SK-N-SH (cell line): ENCODE measurements at regions not wholly inside any gene's neighbourhood (a gene's known extent, or its start where the extent isn't known, plus 50 kb on each side); places are given as distances from the start of the nearest gene placed in this dataset.

Experiments
- JUND ChIP-seq: IDR thresholded peaks from 2 replicates; pipeline ENCODE4 v1.4.0; 2012
- TF ChIP-seq, protein P1 (sequence below): IDR thresholded peaks from 2 replicates; pipeline ENCODE4 v1.6.1; 2012; ENCODE audit warnings: mild to moderate bottlenecking, low read depth, low read length, moderate library complexity
- TF ChIP-seq, protein P2 (sequence below): fragments of 200-600 bp; sonication (generic); IDR thresholded peaks from 2 replicates; pipeline ENCODE4 v1.6.1; 2017; ENCODE audit warnings: antibody characterized with exemption, mild to moderate bottlenecking, moderate library complexity

DNA sequence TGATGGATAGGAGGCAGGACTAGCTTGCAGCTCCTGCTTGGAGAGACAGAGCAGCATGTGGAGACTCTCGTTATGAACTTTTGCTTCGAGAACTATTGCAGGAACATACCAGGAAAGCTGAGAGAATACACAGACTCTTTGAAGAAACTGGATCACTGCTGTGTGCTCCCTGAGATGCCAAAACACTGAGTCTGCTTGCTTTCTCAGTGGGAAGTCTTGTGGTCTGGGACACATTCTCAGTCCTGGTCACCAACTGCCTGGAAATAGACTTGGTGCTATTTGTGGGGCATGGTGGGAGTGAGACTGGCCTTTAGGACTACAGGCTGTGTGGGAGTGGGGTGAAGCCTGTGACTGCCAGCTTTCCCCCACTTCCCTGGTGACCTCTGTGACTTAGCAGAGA lies 252.6 kb downstream of the MED10 start:
- TF ChIP-seq JUND = no peak
- TF ChIP-seq, protein P1, sequence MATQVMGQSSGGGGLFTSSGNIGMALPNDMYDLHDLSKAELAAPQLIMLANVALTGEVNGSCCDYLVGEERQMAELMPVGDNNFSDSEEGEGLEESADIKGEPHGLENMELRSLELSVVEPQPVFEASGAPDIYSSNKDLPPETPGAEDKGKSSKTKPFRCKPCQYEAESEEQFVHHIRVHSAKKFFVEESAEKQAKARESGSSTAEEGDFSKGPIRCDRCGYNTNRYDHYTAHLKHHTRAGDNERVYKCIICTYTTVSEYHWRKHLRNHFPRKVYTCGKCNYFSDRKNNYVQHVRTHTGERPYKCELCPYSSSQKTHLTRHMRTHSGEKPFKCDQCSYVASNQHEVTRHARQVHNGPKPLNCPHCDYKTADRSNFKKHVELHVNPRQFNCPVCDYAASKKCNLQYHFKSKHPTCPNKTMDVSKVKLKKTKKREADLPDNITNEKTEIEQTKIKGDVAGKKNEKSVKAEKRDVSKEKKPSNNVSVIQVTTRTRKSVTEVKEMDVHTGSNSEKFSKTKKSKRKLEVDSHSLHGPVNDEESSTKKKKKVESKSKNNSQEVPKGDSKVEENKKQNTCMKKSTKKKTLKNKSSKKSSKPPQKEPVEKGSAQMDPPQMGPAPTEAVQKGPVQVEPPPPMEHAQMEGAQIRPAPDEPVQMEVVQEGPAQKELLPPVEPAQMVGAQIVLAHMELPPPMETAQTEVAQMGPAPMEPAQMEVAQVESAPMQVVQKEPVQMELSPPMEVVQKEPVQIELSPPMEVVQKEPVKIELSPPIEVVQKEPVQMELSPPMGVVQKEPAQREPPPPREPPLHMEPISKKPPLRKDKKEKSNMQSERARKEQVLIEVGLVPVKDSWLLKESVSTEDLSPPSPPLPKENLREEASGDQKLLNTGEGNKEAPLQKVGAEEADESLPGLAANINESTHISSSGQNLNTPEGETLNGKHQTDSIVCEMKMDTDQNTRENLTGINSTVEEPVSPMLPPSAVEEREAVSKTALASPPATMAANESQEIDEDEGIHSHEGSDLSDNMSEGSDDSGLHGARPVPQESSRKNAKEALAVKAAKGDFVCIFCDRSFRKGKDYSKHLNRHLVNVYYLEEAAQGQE = no peak
- TF ChIP-seq, protein P2, sequence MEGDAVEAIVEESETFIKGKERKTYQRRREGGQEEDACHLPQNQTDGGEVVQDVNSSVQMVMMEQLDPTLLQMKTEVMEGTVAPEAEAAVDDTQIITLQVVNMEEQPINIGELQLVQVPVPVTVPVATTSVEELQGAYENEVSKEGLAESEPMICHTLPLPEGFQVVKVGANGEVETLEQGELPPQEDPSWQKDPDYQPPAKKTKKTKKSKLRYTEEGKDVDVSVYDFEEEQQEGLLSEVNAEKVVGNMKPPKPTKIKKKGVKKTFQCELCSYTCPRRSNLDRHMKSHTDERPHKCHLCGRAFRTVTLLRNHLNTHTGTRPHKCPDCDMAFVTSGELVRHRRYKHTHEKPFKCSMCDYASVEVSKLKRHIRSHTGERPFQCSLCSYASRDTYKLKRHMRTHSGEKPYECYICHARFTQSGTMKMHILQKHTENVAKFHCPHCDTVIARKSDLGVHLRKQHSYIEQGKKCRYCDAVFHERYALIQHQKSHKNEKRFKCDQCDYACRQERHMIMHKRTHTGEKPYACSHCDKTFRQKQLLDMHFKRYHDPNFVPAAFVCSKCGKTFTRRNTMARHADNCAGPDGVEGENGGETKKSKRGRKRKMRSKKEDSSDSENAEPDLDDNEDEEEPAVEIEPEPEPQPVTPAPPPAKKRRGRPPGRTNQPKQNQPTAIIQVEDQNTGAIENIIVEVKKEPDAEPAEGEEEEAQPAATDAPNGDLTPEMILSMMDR = no peak
